ENCODE measurements at regions not wholly inside any gene's neighbourhood (a gene's known extent, or its start where the extent isn't known, plus 50 kb on each side); places are given as distances from the start of the nearest gene placed in this dataset.
"Not testable (repeated sequence)": the region's sequence is repeated elsewhere in the genome, so short reads cannot be mapped to it uniquely, and the experiment has no call there.

DNA sequence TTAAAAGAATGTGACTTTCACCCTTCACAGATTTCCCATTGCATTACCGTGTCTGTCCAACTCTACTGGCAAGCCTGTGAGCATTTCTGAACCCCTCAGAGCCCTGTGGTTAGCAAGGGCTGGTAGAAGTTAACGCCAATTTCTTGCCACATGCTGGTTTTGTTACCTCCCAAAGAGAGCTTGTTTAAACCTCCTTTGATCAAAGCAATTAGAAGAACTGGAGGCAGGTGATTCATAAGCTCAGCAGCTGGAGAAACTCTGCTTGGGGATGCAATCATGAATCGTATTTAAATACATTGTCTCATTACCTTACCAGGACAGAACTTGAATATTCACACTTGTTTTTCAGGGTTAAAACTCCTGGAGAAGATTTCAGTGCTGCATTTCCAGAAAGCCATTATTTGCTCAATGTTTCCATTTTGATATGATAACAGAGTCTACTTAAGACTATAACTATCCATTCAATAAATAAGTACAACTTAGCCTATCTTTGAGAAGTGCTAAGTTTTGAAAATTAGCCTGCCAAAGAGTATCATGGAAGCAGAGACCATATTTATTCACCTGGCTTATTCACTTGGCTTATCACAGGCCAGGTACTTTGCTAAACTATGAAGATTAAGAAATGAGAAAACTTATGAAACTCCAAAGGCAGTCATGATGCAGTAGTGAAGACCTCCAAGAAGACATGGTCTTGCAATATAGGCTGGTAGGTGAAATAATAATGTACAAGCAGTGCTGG, 292.8 kb downstream of the INSIG2 start:
- TF ChIP-seq, protein P1, sequence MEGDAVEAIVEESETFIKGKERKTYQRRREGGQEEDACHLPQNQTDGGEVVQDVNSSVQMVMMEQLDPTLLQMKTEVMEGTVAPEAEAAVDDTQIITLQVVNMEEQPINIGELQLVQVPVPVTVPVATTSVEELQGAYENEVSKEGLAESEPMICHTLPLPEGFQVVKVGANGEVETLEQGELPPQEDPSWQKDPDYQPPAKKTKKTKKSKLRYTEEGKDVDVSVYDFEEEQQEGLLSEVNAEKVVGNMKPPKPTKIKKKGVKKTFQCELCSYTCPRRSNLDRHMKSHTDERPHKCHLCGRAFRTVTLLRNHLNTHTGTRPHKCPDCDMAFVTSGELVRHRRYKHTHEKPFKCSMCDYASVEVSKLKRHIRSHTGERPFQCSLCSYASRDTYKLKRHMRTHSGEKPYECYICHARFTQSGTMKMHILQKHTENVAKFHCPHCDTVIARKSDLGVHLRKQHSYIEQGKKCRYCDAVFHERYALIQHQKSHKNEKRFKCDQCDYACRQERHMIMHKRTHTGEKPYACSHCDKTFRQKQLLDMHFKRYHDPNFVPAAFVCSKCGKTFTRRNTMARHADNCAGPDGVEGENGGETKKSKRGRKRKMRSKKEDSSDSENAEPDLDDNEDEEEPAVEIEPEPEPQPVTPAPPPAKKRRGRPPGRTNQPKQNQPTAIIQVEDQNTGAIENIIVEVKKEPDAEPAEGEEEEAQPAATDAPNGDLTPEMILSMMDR (IDR thresholded peaks at IDR 0.05; ENCODE audit: control insufficient read depth, insufficient read depth, low read depth, low read length, missing control alignments): no peak
- DNase-seq (ENCODE audit: low read depth): no peak

DNA sequence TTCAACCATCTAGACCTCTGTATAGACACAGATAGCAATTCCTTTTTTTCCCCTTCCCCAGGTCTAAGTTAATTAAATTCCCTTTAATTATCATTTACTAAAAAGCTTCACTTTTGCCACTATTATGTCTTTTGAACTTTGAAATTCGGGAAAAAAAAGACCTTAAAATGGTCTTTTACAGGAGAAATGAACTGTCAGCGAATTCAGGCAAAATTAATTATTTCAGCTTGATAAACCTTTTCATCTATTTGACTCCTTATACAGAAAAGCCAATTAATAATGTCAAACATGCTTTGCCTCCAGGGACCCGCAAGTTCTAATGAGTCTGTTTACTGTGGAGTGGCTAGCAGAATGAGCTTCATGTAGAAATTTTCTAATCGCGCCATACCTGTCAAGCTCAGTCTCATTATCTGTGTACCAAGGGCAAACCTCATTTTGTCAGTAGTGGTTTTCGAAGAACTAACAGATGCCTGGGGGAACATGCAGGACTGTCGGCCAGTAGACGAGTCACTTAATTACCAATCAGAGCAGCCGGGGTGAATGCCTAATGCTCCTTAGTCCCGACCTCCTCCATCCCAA, 287.7 kb downstream of the INSIG2 start:
- DNase-seq (ENCODE audit: low read depth): no peak
- TF ChIP-seq, protein P1 (IDR thresholded peaks at IDR 0.05; ENCODE audit: control insufficient read depth, insufficient read depth, low read depth, low read length, missing control alignments): no peak
- H3K4me3 ChIP-seq (ENCODE audit: control insufficient read depth, low read depth, low read length): no peak overlapping the region

More for the DNA sequence above, 292.8 kb downstream of the INSIG2 start:
- no peak overlapping the region for H3K4me3 ChIP-seq (ENCODE audit: control insufficient read depth, low read depth, low read length)

DNA sequence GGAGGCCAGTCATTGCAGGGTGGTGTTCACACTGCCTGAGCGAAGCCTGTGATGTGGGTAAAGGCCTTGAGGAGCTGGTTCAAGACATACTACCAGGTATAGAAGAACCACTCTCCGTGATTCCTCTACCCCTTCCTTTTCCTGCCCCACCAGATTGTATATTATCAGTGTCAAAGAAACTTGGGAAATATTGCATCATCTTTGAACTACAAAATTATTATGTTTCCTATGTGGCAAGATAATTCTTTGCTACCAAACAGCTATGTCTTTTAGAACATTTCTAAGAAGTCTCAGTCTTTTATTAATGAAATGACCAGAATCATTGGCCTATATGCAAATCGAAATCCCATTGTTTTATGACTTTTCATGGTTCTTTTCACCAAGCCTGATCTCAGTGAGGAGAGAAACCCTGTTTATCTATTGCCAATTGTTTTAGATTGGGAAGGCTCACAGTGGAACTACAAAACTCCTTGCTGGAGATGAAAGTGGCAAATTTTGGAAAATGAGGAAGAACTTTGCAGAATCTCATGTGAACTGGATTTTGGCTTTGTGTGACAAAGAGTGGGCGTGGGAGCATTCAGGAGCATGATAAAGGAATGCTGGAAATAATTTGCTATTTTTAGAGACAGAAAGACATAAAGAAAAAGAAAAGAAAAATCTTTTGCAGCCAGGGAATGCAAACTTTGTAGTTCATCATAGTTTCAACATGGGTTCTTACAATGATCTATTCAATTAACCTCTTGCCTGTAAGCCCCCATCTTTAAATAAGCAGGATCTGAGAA, 286.9 kb downstream of the INSIG2 start:
- H3K4me3 ChIP-seq (ENCODE audit: control insufficient read depth, low read depth, low read length): no peak overlapping the region
- DNase-seq (ENCODE audit: low read depth): no peak
- TF ChIP-seq, protein P1 (IDR thresholded peaks at IDR 0.05; ENCODE audit: control insufficient read depth, insufficient read depth, low read depth, low read length, missing control alignments): no peak

DNA sequence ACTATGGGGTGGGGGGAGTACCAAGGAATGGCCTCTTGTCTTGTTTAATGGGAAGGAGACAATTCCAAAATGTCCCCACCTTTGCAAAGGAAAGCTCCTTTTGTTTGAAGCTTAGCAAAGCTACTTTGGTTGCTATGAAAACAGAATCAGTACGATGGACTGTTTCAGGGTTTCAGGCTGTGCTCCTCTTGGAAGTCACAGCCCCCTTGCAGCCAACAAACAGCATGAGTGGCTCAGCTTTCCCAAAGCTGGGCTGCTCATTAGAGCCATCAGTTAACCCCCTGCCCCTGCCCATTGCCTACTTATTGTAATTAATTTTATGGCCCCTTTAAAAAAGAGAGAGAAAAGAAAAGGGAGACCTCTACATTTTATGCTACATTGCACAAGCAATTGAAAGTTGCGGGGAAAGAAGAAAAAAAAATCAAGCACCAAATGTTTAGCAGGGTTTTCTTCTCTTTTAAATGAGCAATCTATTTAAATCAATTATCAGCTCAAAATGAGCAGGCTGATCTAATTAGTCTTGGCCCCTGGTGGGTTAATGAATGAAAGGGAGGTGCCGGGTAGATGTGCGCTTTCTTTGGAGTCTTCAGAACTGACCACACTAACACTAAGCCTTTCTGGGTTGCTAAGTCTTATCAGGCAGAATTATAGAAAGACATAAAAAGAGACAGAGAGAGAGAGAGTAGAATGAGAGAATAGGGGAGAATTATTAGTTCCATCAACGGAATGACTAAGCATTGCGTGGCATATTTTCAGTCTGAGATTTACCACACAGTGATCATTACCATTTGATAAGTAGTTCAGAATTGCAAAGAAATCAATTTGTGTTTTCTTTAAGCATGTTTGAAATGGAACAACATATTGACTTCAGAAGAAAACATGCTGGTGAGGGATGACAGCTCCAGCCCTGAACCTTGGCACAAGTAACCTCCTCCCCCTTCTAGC, 284.9 kb downstream of the INSIG2 start:
- TF ChIP-seq, protein P1 (IDR thresholded peaks at IDR 0.05; ENCODE audit: control insufficient read depth, insufficient read depth, low read depth, low read length, missing control alignments): no peak
- DNase-seq (ENCODE audit: low read depth): no peak
- no peak overlapping the region for H3K4me3 ChIP-seq (ENCODE audit: control insufficient read depth, low read depth, low read length)

DNA sequence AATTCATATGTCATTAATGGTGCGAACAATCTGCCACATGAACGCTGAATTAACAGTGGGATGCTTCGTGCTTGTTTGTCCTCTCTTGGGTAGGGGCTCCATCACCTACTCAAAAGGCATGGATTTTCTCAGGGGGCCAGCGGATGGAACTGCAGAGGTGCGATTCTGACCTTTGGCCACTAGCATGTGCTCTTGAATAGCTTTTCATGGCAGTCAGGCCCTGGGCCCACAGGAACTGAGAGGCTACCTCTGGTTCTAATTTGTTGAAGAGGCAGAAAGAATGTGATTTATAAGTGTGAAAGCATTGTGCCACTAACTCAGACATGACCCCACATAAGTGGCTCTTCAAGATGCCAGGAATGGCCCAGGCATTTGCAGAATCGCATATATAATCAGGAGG, 283.2 kb downstream of the INSIG2 start:
- TF ChIP-seq, protein P1 (IDR thresholded peaks at IDR 0.05; ENCODE audit: control insufficient read depth, insufficient read depth, low read depth, low read length, missing control alignments): peak; percentile 96
- no peak overlapping the region for H3K4me3 ChIP-seq (ENCODE audit: control insufficient read depth, low read depth, low read length)
- DNase-seq (ENCODE audit: low read depth): peak; percentile 24

DNA sequence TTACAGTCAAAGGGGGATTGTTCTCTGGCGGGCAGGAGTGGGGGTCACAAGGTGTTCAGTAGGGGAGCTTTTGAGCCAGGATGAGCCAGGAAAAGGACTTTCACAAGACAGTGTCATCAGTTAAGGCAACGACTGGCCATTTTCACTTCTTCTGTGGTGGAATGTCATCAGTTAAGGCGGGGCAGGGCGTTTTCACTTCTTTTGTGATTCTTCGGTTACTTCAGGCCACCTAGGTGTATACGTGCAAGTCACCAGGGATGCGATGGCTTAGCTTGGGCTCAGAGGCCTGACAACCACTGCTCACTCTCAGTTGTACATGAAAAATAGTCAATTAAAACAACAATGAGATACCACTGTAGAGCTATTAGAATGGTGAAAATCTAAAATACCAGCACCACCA, 281.2 kb downstream of the INSIG2 start:
- not testable (repeated sequence) for DNase-seq (ENCODE audit: low read depth); H3K4me3 ChIP-seq (ENCODE audit: control insufficient read depth, low read depth, low read length)

Data from AG09309 (cell line).